Progenitor cell of endocrine pancreas (in vitro differentiated cells): ENCODE measurements at regions not wholly inside any gene's neighbourhood (a gene's known extent, or its start where the extent isn't known, plus 50 kb on each side); places are given as distances from the start of the nearest gene placed in this dataset.

ENCODE experiments used
- DNase-seq: peaks from one replicate; pipeline ENCODE4 v3.0.0; 2021; ENCODE audit warnings: low spot score; ENCODE audit not compliant: unreplicated experiment
- H3K27ac Mint-ChIP-seq: 2 replicates; pipeline ENCODE4 v1.8.0; 2021; ENCODE audit warnings: mild to moderate bottlenecking, moderate library complexity, mixed read lengths
- H3K27me3 Mint-ChIP-seq: 2 replicates; pipeline ENCODE4 v1.8.0; 2021; ENCODE audit warnings: mixed read lengths
- H3K36me3 Mint-ChIP-seq: 2 replicates; pipeline ENCODE4 v1.8.0; 2022; ENCODE audit warnings: mixed read lengths; ENCODE audit not compliant: insufficient read depth
- H3K4me1 Mint-ChIP-seq: 2 replicates; pipeline ENCODE4 v1.8.0; 2021; ENCODE audit warnings: low read depth, mixed read lengths
- H3K4me3 Mint-ChIP-seq: 2 replicates; pipeline ENCODE4 v1.8.0; 2021; ENCODE audit warnings: low read depth, mild to moderate bottlenecking, moderate library complexity, mixed read lengths
- H3K9me3 Mint-ChIP-seq: 2 replicates; pipeline ENCODE4 v1.8.0; 2021; ENCODE audit warnings: low read depth, mixed read lengths
- TF ChIP-seq, protein P1 (sequence below): fragments of 200-600 bp; sonication (generic); IDR thresholded peaks from one replicate; pipeline ENCODE4 v1.5.0; 2021; ENCODE audit warnings: antibody characterized with exemption, mild to moderate bottlenecking; ENCODE audit not compliant: unreplicated experiment

- peaks cover 47% of the 10 kb centered on the region for H3K4me1 Mint-ChIP-seq
- no peak overlapping the region for H3K4me3 Mint-ChIP-seq
- H3K36me3 Mint-ChIP-seq, result no peaks in the 10 kb centered on the region
- peaks cover 4% of the 10 kb centered on the region for H3K27me3 Mint-ChIP-seq
- no peak overlapping the region for H3K27ac Mint-ChIP-seq
- DNase-seq, result no peak
- TF ChIP-seq, protein P1, sequence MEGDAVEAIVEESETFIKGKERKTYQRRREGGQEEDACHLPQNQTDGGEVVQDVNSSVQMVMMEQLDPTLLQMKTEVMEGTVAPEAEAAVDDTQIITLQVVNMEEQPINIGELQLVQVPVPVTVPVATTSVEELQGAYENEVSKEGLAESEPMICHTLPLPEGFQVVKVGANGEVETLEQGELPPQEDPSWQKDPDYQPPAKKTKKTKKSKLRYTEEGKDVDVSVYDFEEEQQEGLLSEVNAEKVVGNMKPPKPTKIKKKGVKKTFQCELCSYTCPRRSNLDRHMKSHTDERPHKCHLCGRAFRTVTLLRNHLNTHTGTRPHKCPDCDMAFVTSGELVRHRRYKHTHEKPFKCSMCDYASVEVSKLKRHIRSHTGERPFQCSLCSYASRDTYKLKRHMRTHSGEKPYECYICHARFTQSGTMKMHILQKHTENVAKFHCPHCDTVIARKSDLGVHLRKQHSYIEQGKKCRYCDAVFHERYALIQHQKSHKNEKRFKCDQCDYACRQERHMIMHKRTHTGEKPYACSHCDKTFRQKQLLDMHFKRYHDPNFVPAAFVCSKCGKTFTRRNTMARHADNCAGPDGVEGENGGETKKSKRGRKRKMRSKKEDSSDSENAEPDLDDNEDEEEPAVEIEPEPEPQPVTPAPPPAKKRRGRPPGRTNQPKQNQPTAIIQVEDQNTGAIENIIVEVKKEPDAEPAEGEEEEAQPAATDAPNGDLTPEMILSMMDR, result no peak
- no peaks in the 10 kb centered on the region for H3K9me3 Mint-ChIP-seq
These were observed 554.6 kb upstream of the BOD1L1 start for GRCh38 chr4:14182148-14182547.

GRCh38 chr4:14184265-14184664 lies 556.7 kb upstream of the BOD1L1 start:
- peaks cover 35% of the 10 kb centered on the region for H3K4me1 Mint-ChIP-seq
- H3K27me3 Mint-ChIP-seq, result peaks cover 2% of the 10 kb centered on the region
- H3K4me3 Mint-ChIP-seq, result no peak overlapping the region
- H3K9me3 Mint-ChIP-seq, result no peaks in the 10 kb centered on the region
- H3K27ac Mint-ChIP-seq, result no peak overlapping the region
- no peak for DNase-seq
- TF ChIP-seq, protein P1, result no peak
- H3K36me3 Mint-ChIP-seq, result no peaks in the 10 kb centered on the region

- H3K36me3 Mint-ChIP-seq, result no peaks in the 10 kb centered on the region
- H3K9me3 Mint-ChIP-seq, result no peaks in the 10 kb centered on the region
- no peak for DNase-seq
- H3K4me1 Mint-ChIP-seq, result peaks cover 30% of the 10 kb centered on the region
- H3K4me3 Mint-ChIP-seq, result no peak overlapping the region
- TF ChIP-seq, protein P1, result no peak
- peaks cover 2% of the 10 kb centered on the region for H3K27me3 Mint-ChIP-seq
- no peak overlapping the region for H3K27ac Mint-ChIP-seq
These were observed 557.2 kb upstream of the BOD1L1 start for GRCh38 chr4:14184767-14185166.

DNA sequence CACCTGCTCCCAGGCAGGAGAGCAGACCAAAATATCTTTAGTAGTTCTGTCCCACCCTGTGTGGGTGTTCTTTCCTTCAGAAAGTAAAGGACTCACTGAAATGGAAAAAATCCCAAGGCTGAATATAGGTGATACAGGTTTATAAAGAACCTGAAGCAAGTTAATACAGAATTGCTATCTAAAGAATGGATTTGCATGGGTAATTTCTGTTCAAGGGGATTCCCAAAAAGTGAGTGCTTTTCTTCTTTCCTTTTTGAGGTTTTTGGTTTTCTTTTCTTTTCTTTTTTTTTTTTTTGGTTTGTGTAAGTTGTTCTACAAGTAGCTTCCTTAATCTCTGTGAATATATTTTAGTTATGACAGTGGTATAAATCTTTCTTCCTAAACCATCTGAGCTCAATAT lies 560.7 kb upstream of the BOD1L1 start:
- TF ChIP-seq, protein P1, result no peak
- Mint-ChIP-seq H3K4me3 (no peak overlapping the region), H3K27ac (no peak overlapping the region), H3K36me3 (no peaks in the 10 kb centered on the region), H3K9me3 (no peaks in the 10 kb centered on the region), H3K4me1 (peaks cover 2% of the 10 kb centered on the region), H3K27me3 (no peaks in the 10 kb centered on the region)
- DNase-seq, result no peak

DNA sequence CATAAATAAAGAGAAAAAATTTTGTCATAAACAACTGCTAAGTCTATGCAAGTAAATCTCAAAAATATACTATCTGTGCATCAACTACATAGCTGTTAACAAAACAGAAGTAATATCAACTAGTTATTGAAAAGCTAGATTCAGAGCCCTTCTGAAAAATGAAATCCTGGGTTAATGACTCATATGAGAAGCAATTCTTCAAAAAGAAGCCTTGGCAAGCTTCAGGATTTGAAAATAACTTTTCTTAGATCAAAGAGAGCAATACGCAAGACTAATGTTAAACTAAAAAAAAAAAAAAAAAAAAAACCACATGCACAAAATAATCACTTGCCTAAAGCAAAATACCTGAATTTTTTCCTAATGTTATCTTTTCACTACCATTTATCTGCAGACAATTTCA lies 566.1 kb upstream of the BOD1L1 start:
- Mint-ChIP-seq H3K27ac (no peak overlapping the region), H3K4me1 (no peaks in the 10 kb centered on the region), H3K27me3 (no peaks in the 10 kb centered on the region), H3K4me3 (no peak overlapping the region), H3K9me3 (no peaks in the 10 kb centered on the region), H3K36me3 (no peaks in the 10 kb centered on the region)
- TF ChIP-seq, protein P1, result no peak
- no peak for DNase-seq

DNA sequence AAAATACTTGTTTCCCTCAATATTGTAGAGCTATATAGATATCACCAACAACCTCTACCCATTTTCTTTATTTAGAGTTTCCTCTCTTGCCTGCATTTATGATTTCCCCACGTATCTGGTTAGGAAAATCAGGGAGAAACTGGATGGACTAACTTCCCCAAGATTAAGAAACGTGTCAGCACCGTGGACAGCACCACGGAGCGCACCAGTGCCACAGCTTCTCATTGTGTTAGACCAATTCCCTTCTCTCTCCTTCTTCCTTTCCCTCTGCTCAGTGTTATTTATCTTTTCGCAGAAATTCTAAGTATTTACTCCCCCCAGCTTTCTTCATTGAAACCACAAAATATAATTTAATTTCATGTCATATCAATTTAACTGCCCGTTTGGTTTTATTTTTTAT lies 568.6 kb upstream of the BOD1L1 start:
- no peaks in the 10 kb centered on the region for H3K9me3 Mint-ChIP-seq
- no peaks in the 10 kb centered on the region for H3K4me1 Mint-ChIP-seq
- DNase-seq, result peak; percentile 63
- H3K36me3 Mint-ChIP-seq, result no peaks in the 10 kb centered on the region
- H3K27ac Mint-ChIP-seq, result no peak overlapping the region
- no peak overlapping the region for H3K4me3 Mint-ChIP-seq
- no peaks in the 10 kb centered on the region for H3K27me3 Mint-ChIP-seq
- TF ChIP-seq, protein P1, result no peak
